ENCODE measurements at regions not wholly inside any gene's neighbourhood (a gene's known extent, or its start where the extent isn't known, plus 50 kb on each side); places are given as distances from the start of the nearest gene placed in this dataset.

DNA sequence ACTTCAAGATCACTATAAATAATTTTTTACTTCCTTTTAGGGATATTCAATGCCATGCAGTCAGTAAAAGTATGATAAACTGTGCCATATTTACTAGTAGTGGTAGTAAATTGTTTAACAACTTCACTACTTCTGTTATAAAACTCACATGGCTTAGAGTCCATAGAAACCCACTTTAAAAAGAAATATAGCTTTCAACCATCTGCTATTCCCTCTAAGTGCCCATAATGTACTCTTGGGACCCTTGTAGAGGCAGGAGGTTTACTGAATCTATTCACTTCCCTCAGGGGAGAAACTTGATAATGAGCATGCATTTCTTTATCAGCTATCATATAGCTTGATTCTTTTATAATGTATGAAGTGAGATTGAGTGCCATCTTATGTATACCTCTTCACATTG is 1448.4 kb upstream of the ALCAM start:
- H3K4me3 ChIP-seq: no peak overlapping the region
- TF ChIP-seq, protein P1, sequence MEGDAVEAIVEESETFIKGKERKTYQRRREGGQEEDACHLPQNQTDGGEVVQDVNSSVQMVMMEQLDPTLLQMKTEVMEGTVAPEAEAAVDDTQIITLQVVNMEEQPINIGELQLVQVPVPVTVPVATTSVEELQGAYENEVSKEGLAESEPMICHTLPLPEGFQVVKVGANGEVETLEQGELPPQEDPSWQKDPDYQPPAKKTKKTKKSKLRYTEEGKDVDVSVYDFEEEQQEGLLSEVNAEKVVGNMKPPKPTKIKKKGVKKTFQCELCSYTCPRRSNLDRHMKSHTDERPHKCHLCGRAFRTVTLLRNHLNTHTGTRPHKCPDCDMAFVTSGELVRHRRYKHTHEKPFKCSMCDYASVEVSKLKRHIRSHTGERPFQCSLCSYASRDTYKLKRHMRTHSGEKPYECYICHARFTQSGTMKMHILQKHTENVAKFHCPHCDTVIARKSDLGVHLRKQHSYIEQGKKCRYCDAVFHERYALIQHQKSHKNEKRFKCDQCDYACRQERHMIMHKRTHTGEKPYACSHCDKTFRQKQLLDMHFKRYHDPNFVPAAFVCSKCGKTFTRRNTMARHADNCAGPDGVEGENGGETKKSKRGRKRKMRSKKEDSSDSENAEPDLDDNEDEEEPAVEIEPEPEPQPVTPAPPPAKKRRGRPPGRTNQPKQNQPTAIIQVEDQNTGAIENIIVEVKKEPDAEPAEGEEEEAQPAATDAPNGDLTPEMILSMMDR (IDR thresholded peaks at IDR 0.05): no peak
- no peaks in the 10 kb centered on the region for H3K9me3 ChIP-seq
- H3K36me3 ChIP-seq: no peaks in the 10 kb centered on the region
- no peak for DNase-seq (ENCODE audit: low spot score in 2 of 2)
- no peak overlapping the region for H3K27ac ChIP-seq
- H3K4me1 ChIP-seq: no peaks in the 10 kb centered on the region
- intact Hi-C loops (cut with DNase I): no loop called here
- H3K27me3 ChIP-seq: no peaks in the 10 kb centered on the region

DNA sequence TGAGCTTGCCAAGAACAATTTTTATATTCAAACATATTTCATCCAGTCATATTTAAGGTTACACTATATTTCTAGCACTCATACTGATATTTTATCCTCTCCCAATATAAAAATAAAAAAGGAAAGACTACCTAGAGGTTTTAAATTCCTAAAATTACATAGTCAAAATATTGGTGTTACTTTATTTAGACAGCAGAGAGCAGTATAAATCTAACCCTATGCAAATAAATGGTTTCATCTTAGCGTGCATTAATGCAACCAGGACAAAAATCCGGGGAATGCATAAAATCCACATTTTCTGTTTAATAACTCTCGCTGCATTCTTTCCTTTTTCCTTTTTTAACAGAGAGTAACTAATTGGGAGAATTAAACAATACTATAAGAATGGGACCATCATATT is 1447.4 kb upstream of the ALCAM start:
- TF ChIP-seq, protein P1 (IDR thresholded peaks at IDR 0.05): no peak
- Histone ChIP-seq H3K36me3 (no peaks in the 10 kb centered on the region), H3K9me3 (no peaks in the 10 kb centered on the region), H3K27ac (no peak overlapping the region), H3K4me1 (no peaks in the 10 kb centered on the region), H3K4me3 (no peak overlapping the region), H3K27me3 (no peaks in the 10 kb centered on the region)
- DNase-seq (ENCODE audit: low spot score in 2 of 2): no peak
- intact Hi-C loops (cut with DNase I): no loop called here

DNA sequence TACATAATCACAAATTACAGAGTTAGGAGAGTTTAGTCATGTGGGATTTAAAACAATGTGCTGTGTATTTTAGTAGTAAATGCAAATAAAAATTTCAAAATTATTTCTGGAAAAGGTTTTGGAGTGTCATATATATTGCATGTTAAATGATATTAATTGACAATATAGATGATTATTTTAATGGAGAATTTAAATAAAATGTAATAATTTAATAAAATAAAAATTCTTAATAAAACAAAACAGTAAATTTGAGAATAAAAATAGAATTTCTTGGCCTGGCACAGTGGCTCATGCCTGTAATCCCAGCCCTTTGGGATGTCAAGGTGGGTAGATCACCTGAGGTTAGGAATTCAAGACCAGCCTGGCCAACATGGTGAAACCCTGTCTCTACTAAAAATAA is 1442.8 kb upstream of the ALCAM start:
- H3K4me1 ChIP-seq: no peaks in the 10 kb centered on the region
- DNase-seq (ENCODE audit: low spot score in 2 of 2): no peak
- intact Hi-C loops (cut with DNase I): no loop called here

DNA sequence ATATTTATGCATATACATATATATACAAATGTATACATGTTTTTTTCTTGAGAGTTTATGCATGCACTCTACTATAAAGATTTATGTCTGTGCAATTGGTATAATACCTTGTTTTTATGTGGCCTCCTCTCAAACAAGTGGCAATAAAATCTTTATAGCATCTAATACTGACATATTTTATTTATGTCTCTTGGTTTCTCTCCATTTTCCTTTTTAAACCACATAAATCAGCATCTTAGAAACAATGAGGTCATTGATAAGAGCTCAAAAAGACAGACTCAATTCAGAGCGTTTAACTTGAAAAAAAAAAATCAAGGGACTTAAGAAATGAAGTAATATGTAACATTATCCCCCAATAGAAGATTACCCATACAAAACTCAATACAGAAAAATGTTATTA is 1442.2 kb upstream of the ALCAM start:
- intact Hi-C loops (cut with DNase I): no loop called here
- no peaks in the 10 kb centered on the region for H3K9me3 ChIP-seq
- TF ChIP-seq, protein P1 (IDR thresholded peaks at IDR 0.05): no peak
- H3K27ac ChIP-seq: no peak overlapping the region
- H3K27me3 ChIP-seq: no peaks in the 10 kb centered on the region
- DNase-seq (ENCODE audit: low spot score in 2 of 2): no peak
- H3K4me3 ChIP-seq: no peak overlapping the region
- no peaks in the 10 kb centered on the region for H3K36me3 ChIP-seq
- H3K4me1 ChIP-seq: no peaks in the 10 kb centered on the region

More for the DNA sequence above, 1442.8 kb upstream of the ALCAM start:
- Histone ChIP-seq H3K36me3 (no peaks in the 10 kb centered on the region), H3K27ac (no peak overlapping the region), H3K9me3 (no peaks in the 10 kb centered on the region), H3K27me3 (no peaks in the 10 kb centered on the region), H3K4me3 (no peak overlapping the region)
- TF ChIP-seq, protein P1 (IDR thresholded peaks at IDR 0.05): no peak

DNA sequence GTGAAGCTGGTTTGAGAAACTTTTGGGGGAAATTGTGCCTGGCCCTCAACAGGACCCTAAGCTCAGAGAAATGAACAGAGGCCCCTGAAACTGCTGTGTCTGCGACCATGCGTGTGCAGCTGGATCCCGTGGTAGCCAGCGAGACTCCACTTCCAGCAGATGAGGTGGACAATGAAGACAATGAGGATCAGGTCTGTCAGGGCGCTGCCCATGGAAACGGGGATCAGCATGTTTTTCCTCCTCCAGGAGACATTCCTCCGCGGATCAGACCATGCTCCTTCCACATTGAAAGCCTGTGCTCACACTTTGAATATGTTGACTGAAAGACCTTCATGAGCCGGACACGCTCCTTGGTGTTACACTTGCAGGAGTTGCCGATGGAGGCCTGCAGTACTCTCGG is 1439.8 kb upstream of the ALCAM start:
- Histone ChIP-seq H3K27ac (no peak overlapping the region), H3K4me1 (no peaks in the 10 kb centered on the region), H3K36me3 (no peaks in the 10 kb centered on the region), H3K27me3 (no peaks in the 10 kb centered on the region), H3K4me3 (no peak overlapping the region), H3K9me3 (no peaks in the 10 kb centered on the region)
- TF ChIP-seq, protein P1 (IDR thresholded peaks at IDR 0.05): no peak
- intact Hi-C loops (cut with DNase I): no loop called here
- no peak for DNase-seq (ENCODE audit: low spot score in 2 of 2)

DNA sequence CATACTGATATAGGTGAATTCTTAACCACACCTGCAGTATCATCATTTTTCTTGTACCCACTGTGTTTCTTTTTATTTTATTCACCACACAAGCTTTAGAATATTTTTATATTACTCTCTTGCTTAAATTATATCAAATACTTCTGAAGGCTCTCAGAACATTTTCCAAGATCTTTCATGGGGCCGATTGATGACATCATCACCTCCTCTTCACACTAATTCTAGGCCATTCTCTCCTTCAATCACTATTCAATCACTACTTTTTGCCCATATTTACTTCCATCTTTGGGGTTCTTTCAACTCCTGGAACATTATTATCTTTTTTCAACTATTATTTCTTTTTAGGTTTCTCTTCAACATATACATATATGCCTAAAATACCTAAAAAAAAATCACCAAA is 1438.8 kb upstream of the ALCAM start:
- intact Hi-C loops (cut with DNase I): no loop called here
- H3K9me3 ChIP-seq: no peaks in the 10 kb centered on the region
- DNase-seq (ENCODE audit: low spot score in 2 of 2): no peak
- H3K36me3 ChIP-seq: no peaks in the 10 kb centered on the region
- H3K4me3 ChIP-seq: no peak overlapping the region
- no peak overlapping the region for H3K27ac ChIP-seq
- no peaks in the 10 kb centered on the region for H3K4me1 ChIP-seq
- no peaks in the 10 kb centered on the region for H3K27me3 ChIP-seq
- TF ChIP-seq, protein P1 (IDR thresholded peaks at IDR 0.05): no peak

Data from ascending aorta (tissue), 2 donors.